ENCODE measurements at regions not wholly inside any gene's neighbourhood (a gene's known extent, or its start where the extent isn't known, plus 50 kb on each side); places are given as distances from the start of the nearest gene placed in this dataset.

- Histone ChIP-seq H2AFZ (ENCODE audit: low read length) (no peak overlapping the region), H3K36me3 (ENCODE audit: insufficient read depth, low read length) (no peaks in the 10 kb centered on the region)
These were observed 104.9 kb upstream of the EEA1 start for GRCh38 chr12:93033948-93034347.

GRCh38 chr12:93039062-93039461, 110.0 kb upstream of the EEA1 start:
- H3K4me2 ChIP-seq (ENCODE audit: insufficient read depth, low read length): no peak overlapping the region
- no peak for TF ChIP-seq CTCF (IDR thresholded peaks at IDR 0.05; ENCODE audit: extremely low read depth, low read depth, low read length)
- peaks cover 11% of the 10 kb centered on the region for H3K27me3 ChIP-seq (ENCODE audit: insufficient read depth, low read length)
- no peaks in the 10 kb centered on the region for H3K9me3 ChIP-seq (ENCODE audit: low read depth, low read length)
- no peak overlapping the region for H3K27ac ChIP-seq (ENCODE audit: low read depth, low read length)
- no peak overlapping the region for H3K4me3 ChIP-seq (ENCODE audit: insufficient read depth, low read length)
- H3K79me2 ChIP-seq (ENCODE audit: insufficient read depth, low read length): no peaks in the 10 kb centered on the region
- H3K36me3 ChIP-seq (ENCODE audit: insufficient read depth, low read length): no peaks in the 10 kb centered on the region
- no peaks in the 10 kb centered on the region for H4K20me1 ChIP-seq (ENCODE audit: insufficient read depth, low read length)
- no peaks in the 10 kb centered on the region for H3K4me1 ChIP-seq (ENCODE audit: insufficient read depth, low read length)
- no peak overlapping the region for H2AFZ ChIP-seq (ENCODE audit: low read length)
- no peak for DNase-seq (ENCODE audit: insufficient read length, low spot score, missing footprints)

More at GRCh38 chr12:93033948-93034347, 104.9 kb upstream of the EEA1 start:
- no peaks in the 10 kb centered on the region for H3K79me2 ChIP-seq (ENCODE audit: insufficient read depth, low read length)
- no peaks in the 10 kb centered on the region for H3K9me3 ChIP-seq (ENCODE audit: low read depth, low read length)
- no peak overlapping the region for H3K4me3 ChIP-seq (ENCODE audit: insufficient read depth, low read length)
- no peaks in the 10 kb centered on the region for H4K20me1 ChIP-seq (ENCODE audit: insufficient read depth, low read length)
- no peaks in the 10 kb centered on the region for H3K4me1 ChIP-seq (ENCODE audit: insufficient read depth, low read length)
- no peak for DNase-seq (ENCODE audit: insufficient read length, low spot score, missing footprints)
- no peak overlapping the region for H3K27ac ChIP-seq (ENCODE audit: low read depth, low read length)
- no peak for TF ChIP-seq CTCF (IDR thresholded peaks at IDR 0.05; ENCODE audit: extremely low read depth, low read depth, low read length)
- no peak overlapping the region for H3K4me2 ChIP-seq (ENCODE audit: insufficient read depth, low read length)
- H3K27me3 ChIP-seq (ENCODE audit: insufficient read depth, low read length): peaks cover 16% of the 10 kb centered on the region

- Histone ChIP-seq H3K4me3 (ENCODE audit: insufficient read depth, low read length) (no peak overlapping the region), H3K4me1 (ENCODE audit: insufficient read depth, low read length) (no peaks in the 10 kb centered on the region), H3K4me2 (ENCODE audit: insufficient read depth, low read length) (no peak overlapping the region), H3K27me3 (ENCODE audit: insufficient read depth, low read length) (peaks cover 5% of the 10 kb centered on the region), H3K36me3 (ENCODE audit: insufficient read depth, low read length) (no peaks in the 10 kb centered on the region), H2AFZ (ENCODE audit: low read length) (no peak overlapping the region), H3K9me3 (ENCODE audit: low read depth, low read length) (no peaks in the 10 kb centered on the region), H3K27ac (ENCODE audit: low read depth, low read length) (no peak overlapping the region), H4K20me1 (ENCODE audit: insufficient read depth, low read length) (no peaks in the 10 kb centered on the region), H3K79me2 (ENCODE audit: insufficient read depth, low read length) (no peaks in the 10 kb centered on the region)
- no peak for DNase-seq (ENCODE audit: insufficient read length, low spot score, missing footprints)
- no peak for TF ChIP-seq CTCF (IDR thresholded peaks at IDR 0.05; ENCODE audit: extremely low read depth, low read depth, low read length)
These were observed 110.8 kb upstream of the EEA1 start for GRCh38 chr12:93039930-93040329.

- no peak overlapping the region for H3K4me2 ChIP-seq (ENCODE audit: insufficient read depth, low read length)
- H3K36me3 ChIP-seq (ENCODE audit: insufficient read depth, low read length): no peaks in the 10 kb centered on the region
- H3K9me3 ChIP-seq (ENCODE audit: low read depth, low read length): no peaks in the 10 kb centered on the region
- H3K4me3 ChIP-seq (ENCODE audit: insufficient read depth, low read length): no peak overlapping the region
- no peak overlapping the region for H3K27ac ChIP-seq (ENCODE audit: low read depth, low read length)
- no peaks in the 10 kb centered on the region for H3K79me2 ChIP-seq (ENCODE audit: insufficient read depth, low read length)
- no peak for DNase-seq (ENCODE audit: insufficient read length, low spot score, missing footprints)
- H4K20me1 ChIP-seq (ENCODE audit: insufficient read depth, low read length): no peaks in the 10 kb centered on the region
- no peak overlapping the region for H2AFZ ChIP-seq (ENCODE audit: low read length)
- peaks cover 5% of the 10 kb centered on the region for H3K27me3 ChIP-seq (ENCODE audit: insufficient read depth, low read length)
- no peaks in the 10 kb centered on the region for H3K4me1 ChIP-seq (ENCODE audit: insufficient read depth, low read length)
- TF ChIP-seq CTCF (IDR thresholded peaks at IDR 0.05; ENCODE audit: extremely low read depth, low read depth, low read length): no peak
These were observed 111.3 kb upstream of the EEA1 start for GRCh38 chr12:93040367-93040766.

Data from osteoblast (primary cell).